B cell (primary cell): ENCODE measurements at regions not wholly inside any gene's neighbourhood (a gene's known extent, or its start where the extent isn't known, plus 50 kb on each side); places are given as distances from the start of the nearest gene placed in this dataset.

Experiments
- ATAC-seq: fragments of 200-7000 bp; cut with Tn5 transposase; one replicate; pipeline ENCODE4 v1.10.0; 2021; ENCODE audit warnings: low read depth, mild to moderate bottlenecking, moderate number of reproducible peaks, moderate library complexity
- CTCF ChIA-PET: fragments of 350-600 bp; sonication (Branson Sonifier 250); formaldehyde crosslinking; loops from one replicate; lab custom pipeline; 2021; ENCODE audit warnings: antibody characterized with exemption, inconsistent platforms; lab: Charles Lee
- POLR2A ChIA-PET: fragments of 350-600 bp; sonication (Branson Sonifier 250); formaldehyde crosslinking; loops from one replicate; lab custom pipeline; 2021; ENCODE audit warnings: antibody characterized with exemption; lab: Charles Lee
- DNase-seq: peaks from one replicate; pipeline ENCODE4 v3.0.0; 2013
- H2AFZ ChIP-seq: 2 replicates; pipeline ENCODE4 v1.6.1; 2012; ENCODE audit warnings: mild to moderate bottlenecking, low read depth, low read length; ENCODE audit not compliant: insufficient read depth, poor library complexity, severe bottlenecking
- H3K27ac ChIP-seq, 2 donors: 1 replicate in 1 of 2; 2 replicates in 1 of 2; pipeline ENCODE4 v1.5.1; 2012 to 2013; ENCODE audit warnings: low read length in 2 of 2, mild to moderate bottlenecking in 2 of 2, moderate library complexity in 1 of 2
- H3K27me3 ChIP-seq, 4 experiments: fragments of 200-600 bp in 1 of 4; sonication (generic) in 1 of 4; replicated peaks in 1 of 4; 1 replicate in 2 of 4; 2 replicates in 2 of 4; pipeline versions ENCODE4 v1.6.1 to v1.7.0; 2013 to 2016; ENCODE audit warnings: low read length in 3 of 4, mild to moderate bottlenecking in 2 of 4, mixed read lengths in 1 of 4, moderate library complexity in 1 of 4; ENCODE audit not compliant: insufficient read depth in 4 of 4, control insufficient read depth in 3 of 4; ENCODE audit errors: control extremely low read depth in 1 of 4
- H3K36me3 ChIP-seq, 2 experiments: replicated peaks in 1 of 2; 1 replicate in 1 of 2; 2 replicates in 1 of 2; pipeline versions ENCODE4 v1.6.1 to v1.7.1; 2013; ENCODE audit warnings: low read length in 1 of 2; ENCODE audit not compliant: insufficient read depth in 2 of 2, control insufficient read depth in 1 of 2; ENCODE audit errors: control extremely low read depth in 1 of 2, extremely low read depth in 1 of 2
- H3K4me1 ChIP-seq, 2 donors: fragments of 200-600 bp in 1 of 2; sonication (generic) in 1 of 2; 1 replicate in 1 of 2; 2 replicates in 1 of 2; pipeline versions ENCODE4 v1.5.1 to v1.6.1; 2013 to 2017; ENCODE audit warnings: low read length in 2 of 2; ENCODE audit not compliant: control insufficient read depth in 2 of 2, insufficient read depth in 2 of 2
- H3K4me2 ChIP-seq: replicated peaks from 2 replicates; pipeline ENCODE3; 2012; ENCODE audit warnings: mild to moderate bottlenecking, low read depth, low read length; ENCODE audit not compliant: poor library complexity, severe bottlenecking
- H3K4me3 ChIP-seq, 5 experiments: fragments of 200-600 bp in 1 of 5; sonication (generic) in 1 of 5; 1 replicate in 3 of 5; 2 replicates in 2 of 5; pipeline versions ENCODE4 v1.5.1 to v1.7.0; 2011 to 2016; ENCODE audit warnings: low read length in 4 of 5, mild to moderate bottlenecking in 4 of 5, low read depth in 2 of 5, control low read depth in 1 of 5, moderate library complexity in 1 of 5; ENCODE audit not compliant: insufficient read depth in 1 of 5; ENCODE audit errors: control extremely low read depth in 1 of 5, extremely low read depth in 1 of 5
- H3K79me2 ChIP-seq: fragments of 200-600 bp; sonication (generic); one replicate; pipeline ENCODE4 v1.6.0; 2016; ENCODE audit warnings: low read length; ENCODE audit not compliant: control insufficient read depth, insufficient read depth
- H3K9ac ChIP-seq: fragments of 200-600 bp; sonication (generic); 2 replicates; pipeline ENCODE4 v1.6.1; 2017; ENCODE audit warnings: mild to moderate bottlenecking, low read length, moderate library complexity
- H3K9me3 ChIP-seq, 3 donors: one replicate each; pipeline versions ENCODE4 v1.6.1 to v1.7.1; 2013; ENCODE audit warnings: low read length in 2 of 3; ENCODE audit not compliant: control insufficient read depth in 2 of 3, insufficient read depth in 1 of 3; ENCODE audit errors: control extremely low read depth in 1 of 3
- H4K20me1 ChIP-seq: 2 replicates; pipeline ENCODE4 v1.6.0; 2012; ENCODE audit warnings: mild to moderate bottlenecking, low read length; ENCODE audit not compliant: insufficient read depth, control insufficient read depth, poor library complexity, severe bottlenecking
- H3K27ac Mint-ChIP-seq: one replicate; pipeline ENCODE4 v1.8.0; 2021; ENCODE audit warnings: mixed read lengths
- H3K27me3 Mint-ChIP-seq: one replicate; pipeline ENCODE4 v1.8.0; 2021; ENCODE audit warnings: mixed read lengths
- H3K4me1 Mint-ChIP-seq: one replicate; pipeline ENCODE4 v1.8.0; 2021; ENCODE audit warnings: mixed read lengths
- H3K4me3 Mint-ChIP-seq: one replicate; pipeline ENCODE4 v1.8.0; 2021; ENCODE audit warnings: mixed read lengths
- H3K9me3 Mint-ChIP-seq: one replicate; pipeline ENCODE4 v1.8.0; 2022; ENCODE audit warnings: mixed read lengths; ENCODE audit not compliant: insufficient read depth
- CTCF ChIP-seq: fragments of 200-600 bp; IDR thresholded peaks from one replicate; pipeline ENCODE4 v1.8.0; 2022; ENCODE audit warnings: antibody characterized with exemption, mild to moderate bottlenecking
- EZH2 ChIP-seq: IDR thresholded peaks from 2 replicates; pipeline ENCODE4 v1.6.1; 2012; ENCODE audit warnings: borderline replicate concordance, low read depth, mild to moderate bottlenecking, moderate library complexity, low read length; ENCODE audit not compliant: insufficient read depth, poor library complexity, severe bottlenecking
- whole genome bisulfite sequencing: methylation state at CpG from one replicate; pipeline ENCODE4 v1.1.5; 2013; ENCODE audit warnings: missing lambda C conversion rate; ENCODE audit not compliant: insufficient coverage; 5-methylcytosine and 5-hydroxymethylcytosine counted together
- intact Hi-C: fragments of 100-400 bp; cut with micrococcal nuclease; formaldehyde crosslinking; loops from one replicate; pipeline ENCODE4 v1.10.0; 2022

- intact Hi-C loops, result no loop called here
- ChIA-PET POLR2A (no interaction called here), CTCF (no interaction called here)
- H3K4me3 ChIP-seq, result no peak overlapping the region
- no peak for ATAC-seq
- DNase-seq, result no peak
- Mint-ChIP-seq H3K4me3 (no peak overlapping the region), H3K27me3 (no peaks in the 10 kb centered on the region), H3K27ac (no peak overlapping the region), H3K4me1 (no peaks in the 10 kb centered on the region), H3K9me3 (no peaks in the 10 kb centered on the region)
- no peak overlapping the region for H3K9ac ChIP-seq
- H2AFZ ChIP-seq, result no peak overlapping the region
- H4K20me1 ChIP-seq, result no peaks in the 10 kb centered on the region
- TF ChIP-seq CTCF (no peak), EZH2 (no peak)
- no peaks in the 10 kb centered on the region for H3K79me2 ChIP-seq
- no peaks in the 10 kb centered on the region for H3K9me3 ChIP-seq
- no peaks in the 10 kb centered on the region for H3K27me3 ChIP-seq
- H3K4me2 ChIP-seq, result no peak overlapping the region
- H3K27ac ChIP-seq, result no peak overlapping the region
- no peaks in the 10 kb centered on the region for H3K36me3 ChIP-seq
- WGBS, result 96% methylated on average over 5 of the region's 7 CpGs
- no peaks in the 10 kb centered on the region for H3K4me1 ChIP-seq
These were observed 145.9 kb upstream of the ST8SIA2 start for GRCh38 chr15:92247649-92248242.

- 96% methylated on average over 7 of the region's 14 CpGs for WGBS
These were observed 126.6 kb upstream of the ST8SIA2 start for GRCh38 chr15:92266796-92267685.

More at GRCh38 chr15:92266796-92267685, 126.6 kb upstream of the ST8SIA2 start:
- Histone ChIP-seq H3K79me2 (no peaks in the 10 kb centered on the region), H3K9me3 (no peaks in the 10 kb centered on the region), H3K4me1 (no peaks in the 10 kb centered on the region), H4K20me1 (no peaks in the 10 kb centered on the region), H3K9ac (no peak overlapping the region), H3K4me2 (no peak overlapping the region), H3K27ac (no peak overlapping the region), H3K27me3 (no peaks in the 10 kb centered on the region), H3K36me3 (no peaks in the 10 kb centered on the region), H3K4me3 (no peak overlapping the region), H2AFZ (no peak overlapping the region)
- H3K9me3 Mint-ChIP-seq, result no peaks in the 10 kb centered on the region
- H3K4me1 Mint-ChIP-seq, result no peaks in the 10 kb centered on the region
- ATAC-seq (no peak), DNase-seq (no peak)
- intact Hi-C loops, result no loop called here
- TF ChIP-seq EZH2 (no peak), CTCF (no peak)
- CTCF ChIA-PET, result no interaction called here
- peaks cover 8% of the 10 kb centered on the region for H3K27me3 Mint-ChIP-seq
- POLR2A ChIA-PET, result no interaction called here
- no peak overlapping the region for H3K4me3 Mint-ChIP-seq
- no peak overlapping the region for H3K27ac Mint-ChIP-seq
